Activated naive CD4-positive, alpha-beta T cell treated with anti-CD3 and anti-CD28 coated beads, Interleukin-2, amount 10 ng/mL, durations not matched to agents 7 days and 5 days (primary cell): ENCODE measurements at regions not wholly inside any gene's neighbourhood (a gene's known extent, or its start where the extent isn't known, plus 50 kb on each side); places are given as distances from the start of the nearest gene placed in this dataset.

Source experiments
- CTCF ChIA-PET: fragments of 350-600 bp; sonication (Branson Sonifier 250); formaldehyde crosslinking; loops from one replicate; lab custom pipeline; 2021; ENCODE audit warnings: antibody characterized with exemption; lab: Charles Lee
- DNase-seq: peaks from one replicate; pipeline ENCODE4 v3.0.0-alpha.2; 2020
- H3K27ac Mint-ChIP-seq: one replicate; pipeline ENCODE4 v1.8.0; 2021; ENCODE audit warnings: mild to moderate bottlenecking, moderate library complexity, mixed read lengths
- H3K27me3 Mint-ChIP-seq: one replicate; pipeline ENCODE4 v1.8.0; 2021; ENCODE audit warnings: mild to moderate bottlenecking, mixed read lengths
- H3K36me3 Mint-ChIP-seq: one replicate; pipeline ENCODE4 v1.8.0; 2021; ENCODE audit warnings: mixed read lengths
- H3K4me1 Mint-ChIP-seq: one replicate; pipeline ENCODE4 v1.8.0; 2021; ENCODE audit warnings: mixed read lengths
- H3K4me3 Mint-ChIP-seq: one replicate; pipeline ENCODE4 v1.8.0; 2021; ENCODE audit warnings: mild to moderate bottlenecking, moderate library complexity, mixed read lengths
- H3K9me3 Mint-ChIP-seq: one replicate; pipeline ENCODE4 v1.8.0; 2021; ENCODE audit warnings: mixed read lengths

DNA sequence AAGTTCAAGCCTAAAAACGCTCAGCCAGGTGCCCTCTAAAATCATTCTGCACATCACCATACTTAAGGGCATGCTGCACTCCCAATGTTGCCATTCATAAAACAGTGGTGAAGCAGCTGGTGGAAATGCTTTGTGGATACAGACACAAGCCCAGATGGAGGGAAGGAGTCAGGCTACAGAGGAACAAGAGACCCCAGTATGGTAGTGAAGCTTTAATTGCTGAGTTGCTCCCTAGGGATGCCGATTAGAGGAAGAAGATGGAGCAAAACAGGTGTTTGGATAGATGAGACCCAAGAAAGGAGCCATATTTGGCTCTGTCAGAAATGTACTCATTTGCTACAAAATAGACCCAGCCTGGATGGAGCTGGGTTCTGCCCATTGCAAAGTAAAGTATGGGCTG is 230.5 kb downstream of the NSG2 start:
- Mint-ChIP-seq H3K4me1 (no peaks in the 10 kb centered on the region), H3K27ac (no peak overlapping the region), H3K36me3 (no peaks in the 10 kb centered on the region), H3K27me3 (no peaks in the 10 kb centered on the region), H3K9me3 (no peaks in the 10 kb centered on the region), H3K4me3 (no peak overlapping the region)
- DNase-seq, result no peak
- CTCF ChIA-PET, result no interaction called here

GRCh38 chr5:174281089-174281760 is 235.7 kb downstream of the NSG2 start:
- Mint-ChIP-seq H3K36me3 (no peaks in the 10 kb centered on the region), H3K27ac (no peak overlapping the region), H3K9me3 (no peaks in the 10 kb centered on the region), H3K4me3 (no peak overlapping the region), H3K27me3 (no peaks in the 10 kb centered on the region), H3K4me1 (no peaks in the 10 kb centered on the region)
- no peak for DNase-seq
- CTCF ChIA-PET, result no interaction called here

DNA sequence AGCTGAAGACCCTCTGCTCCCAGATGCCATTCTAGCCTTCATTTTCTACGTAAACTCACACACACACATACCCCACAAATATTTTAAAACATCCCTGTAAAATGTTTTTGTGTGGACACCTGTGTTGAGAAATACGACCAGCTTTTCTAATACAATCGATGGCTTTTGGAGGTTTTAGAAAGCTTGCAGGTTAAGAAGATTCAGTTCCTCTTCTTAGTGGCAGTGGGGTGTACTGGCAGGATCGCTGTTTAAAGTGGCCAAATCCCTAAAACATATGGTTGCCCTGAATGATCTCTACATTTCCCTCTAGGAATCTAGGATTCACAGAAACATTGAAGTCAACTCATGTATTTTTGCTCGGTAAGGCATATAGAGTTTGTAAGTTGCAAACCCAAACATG is 236.3 kb downstream of the NSG2 start:
- CTCF ChIA-PET, result no interaction called here
- no peaks in the 10 kb centered on the region for H3K27me3 Mint-ChIP-seq

GRCh38 chr5:174282391-174282790 is 236.9 kb downstream of the NSG2 start:
- Mint-ChIP-seq H3K36me3 (no peaks in the 10 kb centered on the region), H3K4me1 (no peaks in the 10 kb centered on the region), H3K27ac (no peak overlapping the region), H3K27me3 (no peaks in the 10 kb centered on the region), H3K9me3 (no peaks in the 10 kb centered on the region), H3K4me3 (no peak overlapping the region)
- CTCF ChIA-PET, result no interaction called here
- no peak for DNase-seq

More for the DNA sequence above, 236.3 kb downstream of the NSG2 start:
- DNase-seq, result no peak
- Mint-ChIP-seq H3K27ac (no peak overlapping the region), H3K36me3 (no peaks in the 10 kb centered on the region), H3K4me1 (no peaks in the 10 kb centered on the region), H3K4me3 (no peak overlapping the region), H3K9me3 (no peaks in the 10 kb centered on the region)

DNA sequence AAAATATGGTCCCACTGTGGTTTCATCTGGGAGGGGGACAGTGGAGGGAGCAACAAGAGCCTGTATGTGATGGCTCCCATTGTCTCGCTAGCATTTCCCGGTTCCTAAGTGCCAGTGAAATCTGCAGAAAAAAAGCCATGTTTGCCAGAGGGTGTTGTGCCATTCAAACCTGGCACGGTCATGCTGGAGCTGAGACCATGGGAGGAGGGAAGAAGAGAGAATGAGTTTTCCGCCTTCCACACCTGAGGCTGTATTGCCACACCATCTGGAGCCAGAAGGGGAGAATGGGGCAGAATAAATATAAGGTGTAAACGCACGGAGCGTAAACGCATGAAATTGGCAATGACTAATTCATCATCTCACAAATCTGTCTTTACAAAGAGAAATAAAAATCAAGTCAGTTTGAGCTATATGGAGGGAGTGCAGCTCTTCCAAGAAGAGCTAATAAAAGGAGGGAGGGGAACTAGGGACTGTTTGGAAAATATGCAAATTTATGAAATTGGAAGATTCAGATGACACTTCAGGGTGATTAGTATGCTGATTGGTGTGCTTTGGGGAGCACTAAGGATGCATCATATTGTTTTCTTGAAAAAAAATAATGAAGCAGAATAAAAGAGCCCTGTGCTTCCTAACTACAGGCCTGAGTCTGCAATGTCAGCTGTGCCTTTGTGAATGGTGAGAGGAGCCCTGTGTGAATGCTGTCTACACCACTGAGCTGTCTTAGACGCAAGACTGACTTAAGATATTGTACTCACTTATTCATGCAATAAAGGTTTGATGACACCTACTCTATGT is 237.9 kb downstream of the NSG2 start:
- Mint-ChIP-seq H3K27ac (no peak overlapping the region), H3K9me3 (no peaks in the 10 kb centered on the region)
- CTCF ChIA-PET, result no interaction called here

DNA sequence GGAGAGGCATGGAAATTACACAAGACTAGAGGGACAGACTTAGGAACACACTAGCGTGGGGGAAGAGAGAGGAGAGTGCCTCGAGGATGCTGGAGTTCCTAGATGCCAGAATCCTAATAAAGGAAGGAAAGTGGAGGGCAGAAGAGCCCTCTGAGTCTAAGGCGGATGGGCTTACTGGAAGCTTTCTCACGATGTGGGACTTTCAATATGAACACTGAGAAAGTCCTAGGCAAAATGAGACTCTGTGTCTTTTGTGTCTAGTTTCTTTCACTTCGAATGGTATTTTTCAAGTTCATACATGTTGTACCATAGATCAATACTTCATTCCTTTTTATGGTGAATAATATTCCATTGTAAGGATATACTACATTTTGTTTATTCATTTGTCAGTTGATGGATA is 239.4 kb downstream of the NSG2 start:
- DNase-seq, result no peak
- Mint-ChIP-seq H3K4me3 (no peak overlapping the region), H3K27ac (no peak overlapping the region), H3K9me3 (no peaks in the 10 kb centered on the region), H3K27me3 (no peaks in the 10 kb centered on the region), H3K4me1 (no peaks in the 10 kb centered on the region), H3K36me3 (no peaks in the 10 kb centered on the region)
- CTCF ChIA-PET, result no interaction called here

More for the DNA sequence above, 237.9 kb downstream of the NSG2 start:
- no peaks in the 10 kb centered on the region for H3K27me3 Mint-ChIP-seq
- H3K36me3 Mint-ChIP-seq, result no peaks in the 10 kb centered on the region
- no peaks in the 10 kb centered on the region for H3K4me1 Mint-ChIP-seq
- DNase-seq, result no peak
- H3K4me3 Mint-ChIP-seq, result no peak overlapping the region

GRCh38 chr5:174287761-174288160 is 242.3 kb downstream of the NSG2 start:
- CTCF ChIA-PET, result no interaction called here
- H3K9me3 Mint-ChIP-seq, result no peaks in the 10 kb centered on the region

GRCh38 chr5:174288439-174288838 is 242.9 kb downstream of the NSG2 start:
- Mint-ChIP-seq H3K9me3 (peaks cover 2% of the 10 kb centered on the region), H3K36me3 (no peaks in the 10 kb centered on the region), H3K27ac (no peak overlapping the region), H3K4me3 (no peak overlapping the region), H3K4me1 (no peaks in the 10 kb centered on the region), H3K27me3 (no peaks in the 10 kb centered on the region)
- CTCF ChIA-PET, result no interaction called here
- DNase-seq, result no peak

More at GRCh38 chr5:174287761-174288160, 242.3 kb downstream of the NSG2 start:
- Mint-ChIP-seq H3K36me3 (no peaks in the 10 kb centered on the region), H3K4me1 (no peaks in the 10 kb centered on the region), H3K27ac (no peak overlapping the region), H3K27me3 (no peaks in the 10 kb centered on the region), H3K4me3 (no peak overlapping the region)
- no peak for DNase-seq

DNA sequence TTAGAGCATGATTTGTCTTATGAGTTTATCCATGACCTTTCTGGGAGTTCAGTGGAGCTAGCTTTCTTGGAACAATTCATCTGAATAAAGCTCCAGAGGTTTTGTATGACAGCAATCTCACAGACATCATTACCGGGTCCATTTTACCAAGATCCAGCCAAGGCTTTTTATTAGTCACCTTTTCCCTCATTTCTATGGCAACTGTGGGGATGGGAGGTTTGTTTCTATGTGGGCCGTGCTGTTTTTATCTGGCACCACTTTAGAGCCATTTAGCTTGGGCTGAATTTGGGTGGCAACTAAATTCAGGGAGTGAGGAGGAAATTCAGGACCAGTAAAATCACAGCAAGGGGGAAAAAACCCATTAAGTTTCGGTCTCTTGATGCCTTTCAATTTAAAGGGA is 245.7 kb downstream of the NSG2 start:
- no peaks in the 10 kb centered on the region for H3K27me3 Mint-ChIP-seq
- H3K4me3 Mint-ChIP-seq, result no peak overlapping the region
- no peaks in the 10 kb centered on the region for H3K36me3 Mint-ChIP-seq
- CTCF ChIA-PET, result no interaction called here
- no peaks in the 10 kb centered on the region for H3K4me1 Mint-ChIP-seq
- H3K9me3 Mint-ChIP-seq, result peaks cover 2% of the 10 kb centered on the region
- no peak overlapping the region for H3K27ac Mint-ChIP-seq
- DNase-seq, result no peak

- H3K36me3 Mint-ChIP-seq, result no peaks in the 10 kb centered on the region
- H3K27ac Mint-ChIP-seq, result no peak overlapping the region
- H3K9me3 Mint-ChIP-seq, result peaks cover 2% of the 10 kb centered on the region
- no peak for DNase-seq
- CTCF ChIA-PET, result no interaction called here
- no peaks in the 10 kb centered on the region for H3K4me1 Mint-ChIP-seq
- H3K27me3 Mint-ChIP-seq, result no peaks in the 10 kb centered on the region
- H3K4me3 Mint-ChIP-seq, result no peak overlapping the region
Observed at GRCh38 chr5:174292348-174292747, 246.8 kb downstream of the NSG2 start.

DNA sequence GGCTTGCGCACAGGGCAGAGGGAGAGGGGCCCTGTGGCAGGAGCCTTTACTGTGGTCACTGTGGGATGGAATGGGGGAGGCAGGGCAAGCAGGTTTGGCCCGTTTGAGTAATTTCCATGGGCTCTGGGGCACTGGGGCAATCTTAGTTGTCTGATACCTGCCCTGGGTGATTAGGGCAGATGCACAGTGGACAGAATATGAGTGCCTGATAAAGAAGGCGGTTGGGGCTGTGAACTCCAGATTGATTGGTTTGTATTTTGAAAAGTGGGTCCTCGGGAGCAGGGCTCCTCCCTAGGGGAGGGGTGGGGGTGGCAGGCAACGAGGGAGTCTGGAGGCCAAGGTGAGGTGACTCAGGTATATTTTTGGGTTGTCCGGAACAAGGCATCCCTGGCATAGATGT is 247.5 kb downstream of the NSG2 start:
- Mint-ChIP-seq H3K4me1 (no peaks in the 10 kb centered on the region), H3K27me3 (no peaks in the 10 kb centered on the region), H3K4me3 (no peak overlapping the region), H3K36me3 (no peaks in the 10 kb centered on the region), H3K9me3 (peaks cover 2% of the 10 kb centered on the region), H3K27ac (no peak overlapping the region)
- no peak for DNase-seq
- CTCF ChIA-PET, result no interaction called here

DNA sequence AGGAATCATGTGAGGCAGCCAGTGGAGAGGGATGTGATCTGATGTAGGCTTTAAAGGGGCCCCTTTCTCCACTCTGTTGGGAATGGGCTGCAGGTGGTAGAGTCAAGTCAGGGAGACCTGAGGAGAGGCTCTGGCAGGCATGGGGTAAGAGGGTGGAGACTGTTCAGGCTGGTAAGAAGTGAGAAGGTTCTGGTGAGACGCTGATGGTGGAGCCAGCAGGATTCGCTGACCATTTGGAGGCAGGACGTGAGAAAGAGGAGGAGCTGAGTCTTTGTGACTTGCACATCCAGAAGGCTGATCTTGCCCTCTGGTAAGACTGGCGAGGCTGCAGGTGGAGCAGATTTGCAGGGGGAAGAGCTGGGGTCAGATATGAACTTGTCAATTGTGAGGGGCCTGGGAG is 248.0 kb downstream of the NSG2 start:
- CTCF ChIA-PET, result no interaction called here
- Mint-ChIP-seq H3K27ac (no peak overlapping the region), H3K27me3 (no peaks in the 10 kb centered on the region), H3K36me3 (no peaks in the 10 kb centered on the region), H3K4me3 (no peak overlapping the region), H3K9me3 (peaks cover 2% of the 10 kb centered on the region), H3K4me1 (no peaks in the 10 kb centered on the region)
- DNase-seq, result no peak

DNA sequence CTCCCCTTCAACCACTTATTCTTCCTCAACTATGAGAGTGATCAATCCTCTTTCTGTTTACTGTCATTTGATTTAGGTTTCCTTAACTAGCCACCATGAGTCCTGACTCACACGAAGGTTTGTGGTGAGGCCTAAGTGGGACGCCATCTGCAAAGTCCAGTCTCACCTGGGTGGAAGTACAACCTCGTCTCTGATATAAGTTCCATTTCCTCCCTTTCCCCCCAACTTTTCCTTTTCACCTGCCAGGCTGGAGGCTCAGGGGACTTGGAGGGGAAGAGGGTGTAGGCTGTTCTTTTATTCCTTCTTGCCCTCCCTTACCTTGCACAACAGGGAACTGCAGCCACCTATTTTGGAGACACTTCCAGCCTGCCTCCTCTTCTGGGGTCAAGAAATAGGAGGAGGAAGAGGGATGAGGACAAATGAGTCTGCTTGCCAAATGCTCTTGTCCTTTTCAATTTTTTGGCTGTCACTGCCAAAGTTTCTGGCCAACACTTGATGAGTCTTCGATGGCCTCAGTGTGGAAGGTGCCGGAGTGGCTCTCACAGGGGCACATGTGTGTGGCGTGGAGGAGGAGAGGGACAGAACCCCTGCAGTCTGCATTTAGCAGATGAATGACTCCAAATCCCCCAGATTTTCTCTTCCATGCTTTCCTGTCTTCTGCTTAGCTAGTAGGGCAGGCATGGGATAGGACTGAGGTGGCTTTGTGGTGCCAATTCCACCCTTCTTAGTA is 249.6 kb downstream of the NSG2 start:
- Mint-ChIP-seq H3K36me3 (no peaks in the 10 kb centered on the region), H3K27me3 (no peaks in the 10 kb centered on the region), H3K27ac (no peak overlapping the region), H3K9me3 (peaks cover 2% of the 10 kb centered on the region), H3K4me1 (no peaks in the 10 kb centered on the region), H3K4me3 (no peak overlapping the region)
- CTCF ChIA-PET, result interaction anchor here (0.7 kb wide), 1 partner anchor 24 kb away, joined by 3 read pairs; no protein-coding TSS in a partner anchor
- no peak for DNase-seq

- Mint-ChIP-seq H3K4me1 (no peaks in the 10 kb centered on the region), H3K9me3 (peaks cover 2% of the 10 kb centered on the region), H3K27me3 (no peaks in the 10 kb centered on the region), H3K4me3 (no peak overlapping the region), H3K27ac (no peak overlapping the region), H3K36me3 (no peaks in the 10 kb centered on the region)
- no peak for DNase-seq
- CTCF ChIA-PET, result no interaction called here
Observed at GRCh38 chr5:174295702-174296436, 250.4 kb downstream of the NSG2 start.
